SK-N-MC (cell line): ENCODE measurements at regions not wholly inside any gene's neighbourhood (a gene's known extent, or its start where the extent isn't known, plus 50 kb on each side); places are given as distances from the start of the nearest gene placed in this dataset.

Experiments
- EZH2 ChIP-seq: fragments of 200-600 bp; sonication (generic); IDR thresholded peaks from one replicate; pipeline ENCODE4 v1.6.1; 2017; ENCODE audit warnings: antibody characterized with exemption
- POLR2AphosphoS5 ChIP-seq: IDR thresholded peaks from 2 replicates; pipeline ENCODE4 v1.6.1; 2012; ENCODE audit warnings: mild to moderate bottlenecking, low read depth, low read length, borderline replicate concordance

DNA sequence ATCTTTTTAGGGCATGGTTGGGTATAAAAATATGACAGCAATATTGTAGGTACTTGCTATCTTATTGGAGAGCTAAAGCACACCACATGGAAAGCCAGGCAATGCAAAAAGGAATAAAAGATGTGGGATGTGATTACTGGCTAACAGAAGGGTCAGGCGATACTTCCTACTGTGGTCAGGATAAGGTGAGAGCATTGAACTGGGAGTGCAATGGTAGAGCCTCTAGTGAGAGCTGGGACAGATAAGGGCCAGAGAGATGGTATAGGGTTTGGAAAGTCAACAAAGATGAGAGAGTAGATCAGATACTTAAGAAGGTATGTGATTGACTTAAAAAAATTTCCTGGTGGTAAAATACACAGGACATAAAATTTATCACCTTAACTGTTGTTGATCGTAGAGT is 160.7 kb upstream of the MAN1A1 start:
- TF ChIP-seq EZH2 (no peak), POLR2AphosphoS5 (no peak)
